GM04504 (cell line): ENCODE measurements at regions not wholly inside any gene's neighbourhood (a gene's known extent, or its start where the extent isn't known, plus 50 kb on each side); places are given as distances from the start of the nearest gene placed in this dataset.

Experiments
- DNase-seq: peaks from one replicate; pipeline ENCODE4 v3.0.0-alpha.2; 2012; ENCODE audit warnings: low read depth

- no peak for DNase-seq
These were observed 348.7 kb downstream of the ZIC1 start for GRCh38 chr3:147757866-147758265.

GRCh38 chr3:147758771-147759170, 349.6 kb downstream of the ZIC1 start:
- DNase-seq, result peak; percentile 24

GRCh38 chr3:147760085-147760484, 350.9 kb downstream of the ZIC1 start:
- DNase-seq, result no peak

GRCh38 chr3:147760941-147761340, 351.8 kb downstream of the ZIC1 start:
- no peak for DNase-seq

GRCh38 chr3:147773116-147773630, 364.0 kb downstream of the ZIC1 start:
- DNase-seq, result no peak

- DNase-seq, result no peak
These were observed 366.2 kb downstream of the ZIC1 start for GRCh38 chr3:147775411-147775810.

- DNase-seq, result no peak
These were observed 366.8 kb downstream of the ZIC1 start for GRCh38 chr3:147775816-147776530.

- no peak for DNase-seq
These were observed 384.7 kb downstream of the ZIC1 start for GRCh38 chr3:147793841-147794240.

GRCh38 chr3:147794596-147794995, 385.4 kb downstream of the ZIC1 start:
- DNase-seq, result no peak

GRCh38 chr3:147795418-147795817, 386.3 kb downstream of the ZIC1 start:
- DNase-seq, result no peak

- no peak for DNase-seq
These were observed 387.9 kb downstream of the ZIC1 start for GRCh38 chr3:147797095-147797494.

GRCh38 chr3:147799601-147800000, 390.4 kb downstream of the ZIC1 start:
- no peak for DNase-seq

- no peak for DNase-seq
These were observed 398.6 kb downstream of the ZIC1 start for GRCh38 chr3:147807776-147808175.

GRCh38 chr3:147809206-147809605, 400.0 kb downstream of the ZIC1 start:
- no peak for DNase-seq

- no peak for DNase-seq
These were observed 403.2 kb downstream of the ZIC1 start for GRCh38 chr3:147812186-147812911.

GRCh38 chr3:147813256-147813655, 404.1 kb downstream of the ZIC1 start:
- DNase-seq, result no peak

GRCh38 chr3:147816752-147817151, 407.6 kb downstream of the ZIC1 start:
- DNase-seq, result no peak

GRCh38 chr3:147832611-147833010, 423.4 kb downstream of the ZIC1 start:
- DNase-seq, result no peak

- no peak for DNase-seq
These were observed 427.2 kb downstream of the ZIC1 start for GRCh38 chr3:147836330-147836729.

GRCh38 chr3:147838652-147839051, 429.5 kb downstream of the ZIC1 start:
- no peak for DNase-seq

- no peak for DNase-seq
These were observed 434.2 kb downstream of the ZIC1 start for GRCh38 chr3:147843331-147843730.

- no peak for DNase-seq
These were observed 437.1 kb downstream of the ZIC1 start for GRCh38 chr3:147846293-147846692.

GRCh38 chr3:147846854-147847478, 437.8 kb downstream of the ZIC1 start:
- DNase-seq, result no peak
